ENCODE measurements at regions not wholly inside any gene's neighbourhood (a gene's known extent, or its start where the extent isn't known, plus 50 kb on each side); places are given as distances from the start of the nearest gene placed in this dataset.

DNA sequence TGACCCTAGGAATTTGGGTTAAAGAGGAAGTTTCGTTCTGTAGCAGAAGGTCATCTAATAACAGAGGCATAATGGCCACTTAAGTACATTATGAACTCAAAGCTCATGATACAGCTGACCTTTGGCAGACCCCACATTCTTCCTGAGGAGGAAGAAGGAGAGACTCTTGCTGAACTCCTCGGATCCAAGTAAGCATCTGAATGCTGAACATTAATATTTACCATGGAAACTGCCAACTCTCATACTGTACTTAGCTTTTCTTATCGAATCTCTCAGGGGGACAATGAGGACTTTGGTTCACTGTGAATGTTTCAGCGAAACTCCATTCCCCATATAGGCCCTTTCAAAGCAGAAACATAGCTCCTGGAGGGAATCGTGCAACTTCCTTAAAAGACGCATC lies 781.4 kb upstream of the GYPC start:
- no peak for TF ChIP-seq POLR2AphosphoS5 (IDR thresholded peaks at IDR 0.05; ENCODE audit: low read depth, low read length)
- TF ChIP-seq POLR2A (IDR thresholded peaks at IDR 0.05; ENCODE audit: low read depth, low read length) = no peak
- no peak for TF ChIP-seq POU2F2 (IDR thresholded peaks at IDR 0.05; ENCODE audit: low read depth, low read length)
- no peak for TF ChIP-seq PAX5 (IDR thresholded peaks at IDR 0.05; ENCODE audit: insufficient read depth, low read length, severe bottlenecking)
- no peak for TF ChIP-seq TAF1 (IDR thresholded peaks at IDR 0.05; ENCODE audit: low read depth, low read length)
